Loucy (cell line): ENCODE measurements at regions not wholly inside any gene's neighbourhood (a gene's known extent, or its start where the extent isn't known, plus 50 kb on each side); places are given as distances from the start of the nearest gene placed in this dataset.

Experiments
- H2AFZ ChIP-seq: fragments of 200-600 bp; sonication (generic); 2 replicates; pipeline ENCODE4 v1.6.0; 2016; ENCODE audit warnings: antibody characterized with exemption, mild to moderate bottlenecking, low read length, moderate library complexity
- H3F3A ChIP-seq: fragments of 200-600 bp; 2 replicates; pipeline ENCODE4 v1.6.0; 2016; ENCODE audit warnings: antibody characterized with exemption, low read depth, mild to moderate bottlenecking
- H3K27me3 ChIP-seq: fragments of 200-600 bp; sonication (generic); 2 replicates; pipeline ENCODE4 v1.6.1; 2014; ENCODE audit warnings: low read length, mild to moderate bottlenecking; ENCODE audit not compliant: insufficient read depth, poor library complexity, severe bottlenecking
- H3K36me3 ChIP-seq: fragments of 200-600 bp; sonication (generic); 2 replicates; pipeline ENCODE4 v1.6.1; 2016; ENCODE audit warnings: low read length; ENCODE audit not compliant: insufficient read depth
- H3K4me1 ChIP-seq: fragments of 200-600 bp; sonication (generic); 2 replicates; pipeline ENCODE4 v1.5.1; 2014; ENCODE audit warnings: low read length, mild to moderate bottlenecking; ENCODE audit not compliant: insufficient read depth, poor library complexity, severe bottlenecking
- H3K4me2 ChIP-seq: fragments of 200-600 bp; sonication (generic); 2 replicates; pipeline ENCODE4 v1.6.0; 2014; ENCODE audit warnings: antibody characterized with exemption, low read length, low read depth, mild to moderate bottlenecking; ENCODE audit not compliant: poor library complexity, severe bottlenecking
- H3K4me3 ChIP-seq: fragments of 200-600 bp; sonication (generic); 2 replicates; pipeline ENCODE4 v1.5.1; 2014; ENCODE audit warnings: low read length, mild to moderate bottlenecking, mixed read lengths; ENCODE audit not compliant: poor library complexity, severe bottlenecking
- H3K79me2 ChIP-seq: fragments of 200-600 bp; sonication (generic); 2 replicates; pipeline ENCODE4 v1.6.1; 2014; ENCODE audit warnings: low read length; ENCODE audit not compliant: insufficient read depth
- H3K9ac ChIP-seq: fragments of 200-600 bp; sonication (generic); 2 replicates; pipeline ENCODE4 v1.6.0; 2014; ENCODE audit warnings: mild to moderate bottlenecking, low read depth, low read length, moderate library complexity; ENCODE audit not compliant: poor library complexity, severe bottlenecking
- H3K9me2 ChIP-seq: fragments of 200-600 bp; sonication (generic); replicated peaks from 2 replicates; pipeline ENCODE4 v1.6.1; 2016; ENCODE audit warnings: low read depth, low read length, mixed read lengths
- H3K9me3 ChIP-seq: fragments of 200-600 bp; sonication (generic); 2 replicates; pipeline ENCODE4 v1.6.1; 2014; ENCODE audit warnings: mild to moderate bottlenecking, antibody characterized with exemption, low read length, low read depth; ENCODE audit not compliant: insufficient read depth
- H4K20me1 ChIP-seq: fragments of 200-600 bp; sonication (generic); 2 replicates; pipeline ENCODE4 v1.6.0; 2014; ENCODE audit warnings: antibody characterized with exemption, low read length, mild to moderate bottlenecking; ENCODE audit not compliant: insufficient read depth, poor library complexity, severe bottlenecking
- CTCF ChIP-seq: fragments of 200-600 bp; sonication (generic); conservative IDR thresholded peaks from 2 replicates; pipeline ENCODE4 v1.5.1; 2014; ENCODE audit warnings: mild to moderate bottlenecking, antibody characterized with exemption, low read length
- EZH2phosphoT487 ChIP-seq: fragments of 200-600 bp; IDR thresholded peaks from 2 replicates; pipeline ENCODE4 v1.6.1; 2018; ENCODE audit warnings: antibody characterized with exemption, mild to moderate bottlenecking, moderate library complexity, borderline replicate concordance

GRCh38 chr11:19597206-19597605 lies 115.4 kb upstream of the NAV2 start:
- H3K9ac ChIP-seq, result no peak overlapping the region
- TF ChIP-seq EZH2phosphoT487 (no peak), CTCF (no peak)
- no peaks in the 10 kb centered on the region for H3K9me2 ChIP-seq
- H3K27me3 ChIP-seq, result no peaks in the 10 kb centered on the region
- H4K20me1 ChIP-seq, result no peaks in the 10 kb centered on the region
- no peaks in the 10 kb centered on the region for H3K36me3 ChIP-seq
- no peak overlapping the region for H3K4me3 ChIP-seq
- peaks cover 4% of the 10 kb centered on the region for H3K4me1 ChIP-seq
- no peaks in the 10 kb centered on the region for H3F3A ChIP-seq
- H3K4me2 ChIP-seq, result no peak overlapping the region
- H2AFZ ChIP-seq, result no peak overlapping the region
- no peaks in the 10 kb centered on the region for H3K9me3 ChIP-seq
- no peaks in the 10 kb centered on the region for H3K79me2 ChIP-seq

- H3K4me3 ChIP-seq, result no peak overlapping the region
- H3K27me3 ChIP-seq, result no peaks in the 10 kb centered on the region
- TF ChIP-seq CTCF (no peak), EZH2phosphoT487 (no peak)
- H3K4me1 ChIP-seq, result peaks cover 4% of the 10 kb centered on the region
- H4K20me1 ChIP-seq, result no peaks in the 10 kb centered on the region
- no peaks in the 10 kb centered on the region for H3K79me2 ChIP-seq
- H3K9ac ChIP-seq, result no peak overlapping the region
- H3K4me2 ChIP-seq, result no peak overlapping the region
- no peaks in the 10 kb centered on the region for H3K9me2 ChIP-seq
- H3K9me3 ChIP-seq, result no peaks in the 10 kb centered on the region
- H3F3A ChIP-seq, result no peaks in the 10 kb centered on the region
- H2AFZ ChIP-seq, result no peak overlapping the region
- H3K36me3 ChIP-seq, result no peaks in the 10 kb centered on the region
These were observed 116.5 kb upstream of the NAV2 start for GRCh38 chr11:19595840-19596751.

GRCh38 chr11:19595499-19595839 lies 117.2 kb upstream of the NAV2 start:
- H3K4me2 ChIP-seq, result no peak overlapping the region
- no peaks in the 10 kb centered on the region for H3K36me3 ChIP-seq
- H3K9me3 ChIP-seq, result no peaks in the 10 kb centered on the region
- no peak for TF ChIP-seq EZH2phosphoT487
- TF ChIP-seq CTCF, result no peak
- H3K9ac ChIP-seq, result no peak overlapping the region
- no peak overlapping the region for H3K4me3 ChIP-seq
- H4K20me1 ChIP-seq, result no peaks in the 10 kb centered on the region
- H3K27me3 ChIP-seq, result no peaks in the 10 kb centered on the region
- H2AFZ ChIP-seq, result no peak overlapping the region
- H3F3A ChIP-seq, result no peaks in the 10 kb centered on the region
- peaks cover 4% of the 10 kb centered on the region for H3K4me1 ChIP-seq
- H3K9me2 ChIP-seq, result no peaks in the 10 kb centered on the region
- H3K79me2 ChIP-seq, result no peaks in the 10 kb centered on the region
